OCI-LY7 (cell line): ENCODE measurements at regions not wholly inside any gene's neighbourhood (a gene's known extent, or its start where the extent isn't known, plus 50 kb on each side); places are given as distances from the start of the nearest gene placed in this dataset.

Experiments used
- BruUV-seq: library from RNA; stranded (reverse); fragments of 400-500 nt; replicated peaks from 2 replicates; lab custom pipeline; 2021; lab: Mats Ljungman, UMichigan
- CTCF ChIA-PET: fragments of 300-600 bp; sonication (Branson Sonifier 250); formaldehyde crosslinking; loops from one replicate; lab custom pipeline; 2022; ENCODE audit warnings: antibody characterized with exemption; ENCODE audit not compliant: unreplicated experiment; lab: Charles Lee
- POLR2A ChIA-PET: fragments of 300-600 bp; sonication (Branson Sonifier 250); formaldehyde crosslinking; loops from one replicate; lab custom pipeline; 2022; ENCODE audit warnings: antibody characterized with exemption; lab: Charles Lee
- DNase-seq: peaks from one replicate; pipeline ENCODE4 v3.0.0-alpha.2; 2015; ENCODE audit warnings: low spot score
- H2AFZ ChIP-seq: fragments of 200-600 bp; sonication (generic), shearing (Covaris generic); 2 replicates; pipeline ENCODE4 v1.6.1; 2014; ENCODE audit warnings: mild to moderate bottlenecking, antibody characterized with exemption, low read length, moderate library complexity
- H3K27ac ChIP-seq: fragments of 200-600 bp; sonication (generic); 2 replicates; pipeline ENCODE4 v1.5.1; 2014; ENCODE audit warnings: mixed run types, low read depth, mild to moderate bottlenecking, moderate library complexity, low read length, inconsistent platforms; ENCODE audit not compliant: poor library complexity, severe bottlenecking
- H3K36me3 ChIP-seq: fragments of 200-600 bp; sonication (generic); 2 replicates; pipeline ENCODE4 v1.6.1; 2014; ENCODE audit warnings: mild to moderate bottlenecking, antibody characterized with exemption, low read length, moderate library complexity, mixed read lengths; ENCODE audit not compliant: insufficient read depth
- H3K4me1 ChIP-seq: fragments of 200-600 bp; sonication (generic); 2 replicates; pipeline ENCODE4 v1.5.1; 2014; ENCODE audit warnings: mild to moderate bottlenecking, low read length; ENCODE audit not compliant: insufficient read depth, poor library complexity, severe bottlenecking
- H3K4me2 ChIP-seq: fragments of 200-600 bp; sonication (generic); 2 replicates; pipeline ENCODE4 v1.6.1; 2014; ENCODE audit warnings: mild to moderate bottlenecking, low read length
- H3K4me3 ChIP-seq: fragments of 200-600 bp; sonication (generic); 2 replicates; pipeline ENCODE4 v1.5.1; 2014; ENCODE audit warnings: mild to moderate bottlenecking, low read depth, low read length; ENCODE audit not compliant: poor library complexity, severe bottlenecking
- H3K79me2 ChIP-seq: fragments of 200-600 bp; sonication (generic); 2 replicates; pipeline ENCODE4 v1.6.1; 2016; ENCODE audit warnings: low read depth, mild to moderate bottlenecking, low read length, moderate library complexity, mixed read lengths; ENCODE audit not compliant: insufficient read depth
- H3K9me2 ChIP-seq: fragments of 200-600 bp; sonication (generic); 2 replicates; pipeline ENCODE4 v1.6.1; 2016; ENCODE audit warnings: mild to moderate bottlenecking, low read length, mixed read lengths; ENCODE audit not compliant: insufficient read depth
- H3K9me3 ChIP-seq: fragments of 200-600 bp; sonication (generic); 2 replicates; pipeline ENCODE4 v1.6.1; 2014; ENCODE audit warnings: mild to moderate bottlenecking, mixed run types, low read length, mixed read lengths
- H4K20me1 ChIP-seq: fragments of 200-600 bp; sonication (generic); 2 replicates; pipeline ENCODE4 v1.6.1; 2014; ENCODE audit warnings: mild to moderate bottlenecking, antibody characterized with exemption, low read length, moderate library complexity, mixed read lengths; ENCODE audit not compliant: insufficient read depth
- EZH2phosphoT487 ChIP-seq: fragments of 200-600 bp; sonication (generic); IDR thresholded peaks from 2 replicates; pipeline ENCODE4 v1.6.1; 2018; ENCODE audit warnings: low read depth, borderline replicate concordance, mild to moderate bottlenecking, mixed run types, antibody characterized with exemption, low read length, moderate library complexity, mixed read lengths
- intact Hi-C: fragments of 100-400 bp; cut with micrococcal nuclease; formaldehyde crosslinking; loops from one replicate; pipeline ENCODE4 v1.10.0; 2022; ENCODE audit not compliant: unreplicated experiment
- TF ChIP-seq, protein P1 (sequence below): fragments of 200-600 bp; sonication (generic); conservative IDR thresholded peaks from 2 replicates; pipeline ENCODE4 v1.5.1; 2014; ENCODE audit warnings: mild to moderate bottlenecking, antibody characterized with exemption, low read length, moderate library complexity, mixed read lengths

DNA sequence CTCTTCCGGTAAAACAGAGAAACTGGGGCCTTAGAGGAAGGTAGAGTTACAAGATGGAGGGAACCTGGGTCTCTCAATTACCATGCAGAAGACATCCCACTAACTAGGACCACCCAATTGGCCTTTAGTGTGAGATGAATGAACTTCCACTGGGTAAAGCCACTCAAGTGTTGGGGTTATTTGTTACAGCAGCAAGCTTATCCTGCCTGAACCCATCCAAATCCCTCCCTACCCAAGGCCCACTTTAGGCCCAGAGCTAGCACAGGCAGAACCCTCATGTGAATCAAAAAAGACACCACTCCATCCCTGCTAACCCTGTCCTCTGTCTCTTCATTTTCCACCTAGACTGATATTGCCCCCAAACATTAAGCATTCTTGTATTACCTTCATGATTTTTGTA is 746.7 kb upstream of the TBX3 start:
- H3K79me2 ChIP-seq: no peaks in the 10 kb centered on the region
- TF ChIP-seq EZH2phosphoT487: no peak
- TF ChIP-seq, protein P1, sequence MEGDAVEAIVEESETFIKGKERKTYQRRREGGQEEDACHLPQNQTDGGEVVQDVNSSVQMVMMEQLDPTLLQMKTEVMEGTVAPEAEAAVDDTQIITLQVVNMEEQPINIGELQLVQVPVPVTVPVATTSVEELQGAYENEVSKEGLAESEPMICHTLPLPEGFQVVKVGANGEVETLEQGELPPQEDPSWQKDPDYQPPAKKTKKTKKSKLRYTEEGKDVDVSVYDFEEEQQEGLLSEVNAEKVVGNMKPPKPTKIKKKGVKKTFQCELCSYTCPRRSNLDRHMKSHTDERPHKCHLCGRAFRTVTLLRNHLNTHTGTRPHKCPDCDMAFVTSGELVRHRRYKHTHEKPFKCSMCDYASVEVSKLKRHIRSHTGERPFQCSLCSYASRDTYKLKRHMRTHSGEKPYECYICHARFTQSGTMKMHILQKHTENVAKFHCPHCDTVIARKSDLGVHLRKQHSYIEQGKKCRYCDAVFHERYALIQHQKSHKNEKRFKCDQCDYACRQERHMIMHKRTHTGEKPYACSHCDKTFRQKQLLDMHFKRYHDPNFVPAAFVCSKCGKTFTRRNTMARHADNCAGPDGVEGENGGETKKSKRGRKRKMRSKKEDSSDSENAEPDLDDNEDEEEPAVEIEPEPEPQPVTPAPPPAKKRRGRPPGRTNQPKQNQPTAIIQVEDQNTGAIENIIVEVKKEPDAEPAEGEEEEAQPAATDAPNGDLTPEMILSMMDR: no peak
- no peak overlapping the region for H3K27ac ChIP-seq
- no peaks in the 10 kb centered on the region for H3K36me3 ChIP-seq
- H2AFZ ChIP-seq: no peak overlapping the region
- intact Hi-C loops: no loop called here
- no peaks in the 10 kb centered on the region for H4K20me1 ChIP-seq
- H3K4me2 ChIP-seq: no peak overlapping the region
- no peak for DNase-seq
- ChIA-PET POLR2A (no interaction called here), CTCF (no interaction called here)
- no peaks in the 10 kb centered on the region for H3K9me3 ChIP-seq
- no peaks in the 10 kb centered on the region for H3K9me2 ChIP-seq
- no peaks in the 10 kb centered on the region for H3K4me1 ChIP-seq
- BruUV-seq: no TSS peak
- H3K4me3 ChIP-seq: no peak overlapping the region

DNA sequence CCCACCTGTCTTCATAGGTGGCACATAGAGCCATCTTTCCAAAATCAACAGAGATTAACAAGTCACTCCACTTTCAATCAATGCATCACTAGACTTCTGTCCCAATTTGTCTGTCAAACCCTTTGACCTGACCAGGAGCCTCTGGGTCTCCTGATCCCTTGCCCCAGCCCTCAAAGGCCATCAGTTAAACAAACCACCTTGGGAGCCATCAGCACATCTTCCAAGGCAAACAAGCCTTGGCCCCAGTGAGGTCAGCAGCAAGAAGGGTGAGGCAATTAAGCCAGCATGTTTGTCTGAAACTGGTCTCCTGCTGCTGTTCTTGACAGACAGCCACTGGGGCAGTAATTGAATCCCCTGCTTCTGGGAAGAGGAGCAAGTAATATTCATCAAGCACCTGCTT is 742.8 kb upstream of the TBX3 start:
- TF ChIP-seq, protein P1: no peak
- intact Hi-C loops: no loop called here
- Histone ChIP-seq H3K36me3 (no peaks in the 10 kb centered on the region), H3K4me2 (no peak overlapping the region), H3K9me3 (no peaks in the 10 kb centered on the region), H3K4me3 (no peak overlapping the region), H3K27ac (no peak overlapping the region), H2AFZ (no peak overlapping the region), H3K4me1 (no peaks in the 10 kb centered on the region), H3K79me2 (no peaks in the 10 kb centered on the region), H3K9me2 (no peaks in the 10 kb centered on the region), H4K20me1 (no peaks in the 10 kb centered on the region)
- ChIA-PET CTCF (no interaction called here), POLR2A (no interaction called here)
- DNase-seq: no peak
- no TSS peak for BruUV-seq

DNA sequence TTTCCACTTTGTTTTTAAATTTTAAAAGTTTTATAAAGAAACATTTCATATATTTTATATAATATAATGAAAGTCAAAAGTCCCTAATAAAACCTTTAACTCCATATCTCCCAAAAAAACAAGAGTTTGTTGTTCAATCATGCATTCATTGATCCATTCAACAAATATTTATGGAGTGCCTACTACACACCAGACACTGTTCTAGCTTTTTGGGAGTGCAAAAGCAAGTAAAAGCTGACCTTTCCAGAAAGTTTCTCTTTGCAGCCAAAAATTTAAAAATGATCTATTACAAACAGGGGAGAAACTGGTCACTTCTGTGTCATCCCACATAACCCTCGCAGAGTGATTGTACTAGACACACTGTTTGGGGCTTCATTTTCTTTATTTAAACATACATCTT is 740.0 kb upstream of the TBX3 start:
- DNase-seq: no peak
- no peak overlapping the region for H3K4me3 ChIP-seq
- CTCF ChIA-PET: no interaction called here
- no peak overlapping the region for H3K27ac ChIP-seq
- H3K4me2 ChIP-seq: no peak overlapping the region
- no peaks in the 10 kb centered on the region for H3K9me3 ChIP-seq
- H2AFZ ChIP-seq: no peak overlapping the region
- POLR2A ChIA-PET: no interaction called here
- intact Hi-C loops: no loop called here
- no TSS peak for BruUV-seq
- H3K79me2 ChIP-seq: no peaks in the 10 kb centered on the region
- H3K9me2 ChIP-seq: no peaks in the 10 kb centered on the region
- no peaks in the 10 kb centered on the region for H3K36me3 ChIP-seq
- no peaks in the 10 kb centered on the region for H4K20me1 ChIP-seq
- H3K4me1 ChIP-seq: no peaks in the 10 kb centered on the region
- TF ChIP-seq, protein P1: no peak
- no peak for TF ChIP-seq EZH2phosphoT487
